GM12878 (cell line): ENCODE measurements at regions not wholly inside any gene's neighbourhood (a gene's known extent, or its start where the extent isn't known, plus 50 kb on each side); places are given as distances from the start of the nearest gene placed in this dataset.

Experiments used
- BMI1 ChIP-seq: fragments of 450-650 bp; IDR thresholded peaks from 2 replicates; pipeline ENCODE4 v1.6.1; 2016; ENCODE audit warnings: mild to moderate bottlenecking, moderate library complexity, borderline replicate concordance
- EP300 ChIP-seq, 2 experiments: fragments of 150-350 bp in 1 of 2; IDR thresholded peaks; 2 replicates each; pipeline ENCODE4 v1.6.1; 2011 to 2012; ENCODE audit warnings: low read depth in 2 of 2, low read length in 2 of 2, borderline replicate concordance in 1 of 2, improper control_type of control experiment in 1 of 2, inconsistent platforms in 1 of 2; ENCODE audit not compliant: control insufficient read depth in 1 of 2
- EZH2 ChIP-seq: IDR thresholded peaks from 2 replicates; pipeline ENCODE4 v1.6.1; 2012; ENCODE audit warnings: low read depth, mild to moderate bottlenecking, control low read depth, inconsistent platforms, low read length, borderline replicate concordance; ENCODE audit not compliant: control insufficient read depth
- FOS ChIP-seq: IDR thresholded peaks from 3 replicates; pipeline ENCODE4 v1.6.1; 2011; ENCODE audit warnings: borderline replicate concordance; ENCODE audit not compliant: insufficient read length; ENCODE audit errors: extremely low read depth
- HSF1 ChIP-seq: fragments of 150-350 bp; IDR thresholded peaks from 2 replicates; pipeline ENCODE4 v1.6.1; 2014; ENCODE audit warnings: mild to moderate bottlenecking, low read depth, low read length
- JUND ChIP-seq: IDR thresholded peaks from 2 replicates; pipeline ENCODE4 v1.6.1; 2012; ENCODE audit warnings: low read depth, mild to moderate bottlenecking, low read length, improper control_type of control experiment, moderate library complexity
- MTA3 ChIP-seq: IDR thresholded peaks from 2 replicates; pipeline ENCODE4 v1.6.1; 2012; ENCODE audit warnings: low read length, inconsistent platforms, borderline replicate concordance
- POLR2A ChIP-seq: IDR thresholded peaks from 2 replicates; pipeline ENCODE4 v1.6.1; 2011; ENCODE audit warnings: low read depth, mild to moderate bottlenecking, low read length
- RB1 ChIP-seq: fragments of 450-650 bp; formaldehyde crosslinking; IDR thresholded peaks from 2 replicates; pipeline ENCODE4 v1.6.1; 2017; ENCODE audit warnings: mild to moderate bottlenecking, borderline replicate concordance
- RCOR1 ChIP-seq: conservative IDR thresholded peaks from 2 replicates; pipeline ENCODE4 v1.6.1; 2012; ENCODE audit warnings: low read depth, low read length, improper control_type of control experiment
- SP1 ChIP-seq: IDR thresholded peaks from one replicate; pipeline ENCODE4 v1.6.1; 2011; ENCODE audit warnings: low read depth, low read length
- ZBTB40 ChIP-seq: fragments of 450-650 bp; IDR thresholded peaks from 2 replicates; pipeline ENCODE4 v1.6.1; 2016; ENCODE audit warnings: mild to moderate bottlenecking, moderate library complexity, borderline replicate concordance
- TF ChIP-seq, protein P1 (sequence below), 3 experiments: IDR thresholded peaks in 2 of 3; conservative IDR thresholded peaks in 1 of 3; 2 replicates each; pipeline ENCODE4 v1.5.1; 2011; ENCODE audit warnings: low read depth in 3 of 3, low read length in 3 of 3, mild to moderate bottlenecking in 3 of 3, control low read depth in 2 of 3, moderate library complexity in 2 of 3, inconsistent platforms in 1 of 3, mixed read lengths in 1 of 3; ENCODE audit not compliant: control insufficient read depth in 2 of 3, insufficient read depth in 1 of 3; ENCODE audit errors: extremely low read depth in 1 of 3

GRCh38 chr14:83120187-83120586 is 1586.5 kb upstream of the SEL1L start:
- TF ChIP-seq EP300 (IDR thresholded peaks at IDR 0.05; ENCODE audit: borderline replicate concordance in 1 of 2, control insufficient read depth in 1 of 2, low read depth in 2 of 2, low read length in 2 of 2) (no peak), HSF1 (no peak), ZBTB40 (no peak), RCOR1 (no peak), EZH2 (no peak), SP1 (no peak), BMI1 (no peak), RB1 (no peak), POLR2A (no peak), JUND (no peak), FOS (no peak), MTA3 (no peak)
- TF ChIP-seq, protein P1, sequence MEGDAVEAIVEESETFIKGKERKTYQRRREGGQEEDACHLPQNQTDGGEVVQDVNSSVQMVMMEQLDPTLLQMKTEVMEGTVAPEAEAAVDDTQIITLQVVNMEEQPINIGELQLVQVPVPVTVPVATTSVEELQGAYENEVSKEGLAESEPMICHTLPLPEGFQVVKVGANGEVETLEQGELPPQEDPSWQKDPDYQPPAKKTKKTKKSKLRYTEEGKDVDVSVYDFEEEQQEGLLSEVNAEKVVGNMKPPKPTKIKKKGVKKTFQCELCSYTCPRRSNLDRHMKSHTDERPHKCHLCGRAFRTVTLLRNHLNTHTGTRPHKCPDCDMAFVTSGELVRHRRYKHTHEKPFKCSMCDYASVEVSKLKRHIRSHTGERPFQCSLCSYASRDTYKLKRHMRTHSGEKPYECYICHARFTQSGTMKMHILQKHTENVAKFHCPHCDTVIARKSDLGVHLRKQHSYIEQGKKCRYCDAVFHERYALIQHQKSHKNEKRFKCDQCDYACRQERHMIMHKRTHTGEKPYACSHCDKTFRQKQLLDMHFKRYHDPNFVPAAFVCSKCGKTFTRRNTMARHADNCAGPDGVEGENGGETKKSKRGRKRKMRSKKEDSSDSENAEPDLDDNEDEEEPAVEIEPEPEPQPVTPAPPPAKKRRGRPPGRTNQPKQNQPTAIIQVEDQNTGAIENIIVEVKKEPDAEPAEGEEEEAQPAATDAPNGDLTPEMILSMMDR (IDR thresholded peaks at IDR 0.05 in 2 of 3, conservative IDR thresholded peaks at IDR 0.05 in 1 of 3; ENCODE audit: control insufficient read depth in 2 of 3, extremely low read depth in 1 of 3, insufficient read depth in 1 of 3, low read depth in 3 of 3, low read length in 3 of 3): no peak
